Gastrocnemius medialis (tissue), 4 donors: ENCODE measurements at regions not wholly inside any gene's neighbourhood (a gene's known extent, or its start where the extent isn't known, plus 50 kb on each side); places are given as distances from the start of the nearest gene placed in this dataset.

Experiments used
- CTCF ChIP-seq, 5 experiments: fragments of 450-650 bp in 3 of 5; fragments of 200-600 bp in 2 of 5; sonication (generic) in 2 of 5; IDR thresholded peaks in 4 of 5; conservative IDR thresholded peaks in 1 of 5; 1 replicate in 4 of 5; 2 replicates in 1 of 5; pipeline ENCODE4 v1.5.1; 2016 to 2019; ENCODE audit warnings: antibody characterized with exemption in 5 of 5, mild to moderate bottlenecking in 3 of 5, moderate library complexity in 3 of 5
- POLR2A ChIP-seq, 2 donors: fragments of 450-650 bp; IDR thresholded peaks; one replicate each; pipeline ENCODE4 v1.6.1; 2017; ENCODE audit warnings: antibody characterized with exemption in 2 of 2, mild to moderate bottlenecking in 2 of 2, moderate library complexity in 2 of 2

DNA sequence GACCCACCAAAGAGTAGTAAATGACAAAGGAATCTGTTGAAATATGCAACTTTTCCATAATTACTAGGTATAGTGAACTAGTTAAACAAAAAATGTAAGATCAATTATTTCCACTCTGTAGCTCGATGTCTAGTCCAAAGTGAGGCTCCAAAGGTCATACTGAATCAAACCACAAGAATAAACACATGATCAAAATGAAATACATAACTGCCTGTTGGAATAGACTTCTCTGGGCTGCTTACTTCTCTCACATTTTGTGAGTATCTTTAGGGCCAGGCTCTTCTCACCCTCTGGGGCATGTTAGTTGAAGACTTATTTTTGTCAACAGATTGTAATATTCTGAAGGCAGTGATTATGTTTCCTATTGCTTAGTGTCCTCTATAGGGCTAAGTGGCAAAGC is 103.7 kb upstream of the TMEM170B start:
- TF ChIP-seq POLR2A (IDR thresholded peaks at IDR 0.05) (no peak), CTCF (IDR thresholded peaks at IDR 0.05 in 4 of 5, conservative IDR thresholded peaks at IDR 0.05 in 1 of 5) (no peak)
